Neural cell (in vitro differentiated cells): ENCODE measurements at regions not wholly inside any gene's neighbourhood (a gene's known extent, or its start where the extent isn't known, plus 50 kb on each side); places are given as distances from the start of the nearest gene placed in this dataset.

ENCODE experiments used
- H2AFZ ChIP-seq: fragments of 200-600, 300-800 bp; sonication (generic), shearing (Covaris generic); 2 replicates; pipeline ENCODE4 v1.6.0; 2014; ENCODE audit warnings: low read depth, mild to moderate bottlenecking, antibody characterized with exemption, low read length, moderate library complexity
- H3F3A ChIP-seq: fragments of 200-600 bp; shearing (Covaris generic); 2 replicates; pipeline ENCODE4 v1.6.1; 2016; ENCODE audit warnings: mild to moderate bottlenecking, moderate library complexity, mixed read lengths, antibody characterized with exemption, low read length; ENCODE audit not compliant: insufficient read depth, poor library complexity, severe bottlenecking
- H3K27ac ChIP-seq: fragments of 200-600, 300-800 bp; sonication (generic), shearing (Covaris generic); 2 replicates; pipeline ENCODE4 v1.5.1; 2014; ENCODE audit warnings: mild to moderate bottlenecking, low read length, moderate library complexity
- H3K27me3 ChIP-seq: fragments of 300-800, 200-600 bp; sonication (generic), shearing (Covaris generic); 2 replicates; pipeline ENCODE4 v1.6.0; 2014; ENCODE audit warnings: mild to moderate bottlenecking, low read depth, low read length, moderate library complexity; ENCODE audit not compliant: insufficient read depth
- H3K36me3 ChIP-seq: fragments of 300-800, 200-600 bp; sonication (generic), shearing (Covaris generic); 2 replicates; pipeline ENCODE4 v1.5.1; 2014; ENCODE audit warnings: mild to moderate bottlenecking, antibody characterized with exemption, low read length, moderate library complexity; ENCODE audit not compliant: insufficient read depth
- H3K4me2 ChIP-seq: fragments of 300-800, 200-600 bp; sonication (generic), shearing (Covaris generic); 2 replicates; pipeline ENCODE4 v1.6.0; 2014; ENCODE audit warnings: mild to moderate bottlenecking, low read length
- H3K4me3 ChIP-seq: fragments of 300-800, 200-600 bp; sonication (generic), shearing (Covaris generic); 2 replicates; pipeline ENCODE4 v1.5.1; 2014; ENCODE audit warnings: mild to moderate bottlenecking, low read length, moderate library complexity
- H3K79me2 ChIP-seq: fragments of 200-600 bp; shearing (Covaris generic); replicated peaks from 2 replicates; pipeline ENCODE4 v1.6.0; 2014; ENCODE audit warnings: mild to moderate bottlenecking, low read length, moderate library complexity; ENCODE audit not compliant: insufficient read depth
- H3K9ac ChIP-seq: fragments of 300-800, 200-600 bp; sonication (generic), shearing (Covaris generic); 2 replicates; pipeline ENCODE4 v1.6.1; 2016; ENCODE audit warnings: mild to moderate bottlenecking, low read length, mixed read lengths
- H3K9me2 ChIP-seq: fragments of 200-600 bp; shearing (Covaris generic); 2 replicates; pipeline ENCODE4 v1.6.1; 2016; ENCODE audit warnings: mild to moderate bottlenecking, low read length, mixed read lengths; ENCODE audit not compliant: insufficient read depth
- H3K9me3 ChIP-seq: fragments of 200-600, 300-800 bp; sonication (generic), shearing (Covaris generic); 2 replicates; pipeline ENCODE4 v1.6.1; 2016; ENCODE audit warnings: mild to moderate bottlenecking, mixed run types, low read length, moderate library complexity, mixed read lengths
- H4K20me1 ChIP-seq: fragments of 200-600 bp; shearing (Covaris generic); 2 replicates; pipeline ENCODE4 v1.6.1; 2016; ENCODE audit warnings: mild to moderate bottlenecking, mixed run types; ENCODE audit not compliant: insufficient read depth
- EP300 ChIP-seq: fragments of 450-650 bp; conservative IDR thresholded peaks from 2 replicates; pipeline ENCODE4 v1.6.1; 2014; ENCODE audit warnings: antibody characterized with exemption, mild to moderate bottlenecking, moderate library complexity; ENCODE audit not compliant: poor library complexity, severe bottlenecking
- EZH2 ChIP-seq: fragments of 200-600, 300-800 bp; shearing (Covaris generic), sonication (generic); IDR thresholded peaks from 2 replicates; pipeline ENCODE4 v1.6.1; 2014; ENCODE audit warnings: antibody characterized with exemption, low read length, borderline replicate concordance, mild to moderate bottlenecking; ENCODE audit not compliant: insufficient read depth, poor library complexity, severe bottlenecking
- MXI1 ChIP-seq: fragments of 450-650 bp; conservative IDR thresholded peaks from 2 replicates; pipeline ENCODE4 v1.6.1; 2014; ENCODE audit warnings: antibody characterized with exemption, mild to moderate bottlenecking; ENCODE audit not compliant: poor library complexity, severe bottlenecking
- POLR2AphosphoS5 ChIP-seq: IDR thresholded peaks from 2 replicates; pipeline ENCODE4 v1.6.1; 2012
- RAD21 ChIP-seq: fragments of 450-650 bp; conservative IDR thresholded peaks from 2 replicates; pipeline ENCODE4 v1.6.1; 2014; ENCODE audit warnings: antibody characterized with exemption, mild to moderate bottlenecking, moderate library complexity
- SMC3 ChIP-seq: fragments of 450-650 bp; conservative IDR thresholded peaks from 2 replicates; pipeline ENCODE4 v1.6.1; 2014; ENCODE audit warnings: antibody characterized with exemption, mild to moderate bottlenecking, moderate library complexity; ENCODE audit not compliant: poor library complexity
- TAF1 ChIP-seq: IDR thresholded peaks from 2 replicates; pipeline ENCODE4 v1.6.1; 2012; ENCODE audit warnings: low read depth
- TF ChIP-seq, protein P1 (sequence below): IDR thresholded peaks from 2 replicates; pipeline ENCODE4 v1.6.1; 2012; ENCODE audit warnings: borderline replicate concordance
- TF ChIP-seq, protein P2 (sequence below): fragments of 450-650 bp; IDR thresholded peaks from 2 replicates; pipeline ENCODE4 v1.5.1; 2014; ENCODE audit warnings: antibody characterized with exemption, mild to moderate bottlenecking, moderate library complexity; ENCODE audit not compliant: poor library complexity, severe bottlenecking

DNA sequence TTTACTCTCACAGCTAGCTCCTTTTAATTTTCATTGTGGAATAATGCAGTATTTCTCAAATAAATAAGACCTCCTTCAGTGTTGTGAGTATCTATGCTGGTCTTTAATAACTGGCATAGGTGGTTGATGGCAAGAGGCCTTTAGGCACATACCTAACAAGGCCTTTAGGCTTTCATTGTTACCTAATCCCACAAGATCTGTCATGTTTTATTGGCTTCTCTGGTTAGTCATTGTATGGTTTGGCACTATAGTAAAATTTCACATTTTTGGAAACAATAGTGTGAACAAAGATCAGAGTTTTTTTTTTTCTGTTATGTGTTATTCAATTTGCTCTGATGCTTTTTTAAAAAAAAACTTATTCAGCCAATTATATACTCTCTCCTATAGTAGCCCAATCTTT lies 89.8 kb upstream of the NEUROD1 start:
- H3K9ac ChIP-seq, result no peak overlapping the region
- TF ChIP-seq RAD21 (no peak), EP300 (no peak)
- TF ChIP-seq, protein P1, sequence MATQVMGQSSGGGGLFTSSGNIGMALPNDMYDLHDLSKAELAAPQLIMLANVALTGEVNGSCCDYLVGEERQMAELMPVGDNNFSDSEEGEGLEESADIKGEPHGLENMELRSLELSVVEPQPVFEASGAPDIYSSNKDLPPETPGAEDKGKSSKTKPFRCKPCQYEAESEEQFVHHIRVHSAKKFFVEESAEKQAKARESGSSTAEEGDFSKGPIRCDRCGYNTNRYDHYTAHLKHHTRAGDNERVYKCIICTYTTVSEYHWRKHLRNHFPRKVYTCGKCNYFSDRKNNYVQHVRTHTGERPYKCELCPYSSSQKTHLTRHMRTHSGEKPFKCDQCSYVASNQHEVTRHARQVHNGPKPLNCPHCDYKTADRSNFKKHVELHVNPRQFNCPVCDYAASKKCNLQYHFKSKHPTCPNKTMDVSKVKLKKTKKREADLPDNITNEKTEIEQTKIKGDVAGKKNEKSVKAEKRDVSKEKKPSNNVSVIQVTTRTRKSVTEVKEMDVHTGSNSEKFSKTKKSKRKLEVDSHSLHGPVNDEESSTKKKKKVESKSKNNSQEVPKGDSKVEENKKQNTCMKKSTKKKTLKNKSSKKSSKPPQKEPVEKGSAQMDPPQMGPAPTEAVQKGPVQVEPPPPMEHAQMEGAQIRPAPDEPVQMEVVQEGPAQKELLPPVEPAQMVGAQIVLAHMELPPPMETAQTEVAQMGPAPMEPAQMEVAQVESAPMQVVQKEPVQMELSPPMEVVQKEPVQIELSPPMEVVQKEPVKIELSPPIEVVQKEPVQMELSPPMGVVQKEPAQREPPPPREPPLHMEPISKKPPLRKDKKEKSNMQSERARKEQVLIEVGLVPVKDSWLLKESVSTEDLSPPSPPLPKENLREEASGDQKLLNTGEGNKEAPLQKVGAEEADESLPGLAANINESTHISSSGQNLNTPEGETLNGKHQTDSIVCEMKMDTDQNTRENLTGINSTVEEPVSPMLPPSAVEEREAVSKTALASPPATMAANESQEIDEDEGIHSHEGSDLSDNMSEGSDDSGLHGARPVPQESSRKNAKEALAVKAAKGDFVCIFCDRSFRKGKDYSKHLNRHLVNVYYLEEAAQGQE, result no peak
- no peaks in the 10 kb centered on the region for H3K27me3 ChIP-seq

DNA sequence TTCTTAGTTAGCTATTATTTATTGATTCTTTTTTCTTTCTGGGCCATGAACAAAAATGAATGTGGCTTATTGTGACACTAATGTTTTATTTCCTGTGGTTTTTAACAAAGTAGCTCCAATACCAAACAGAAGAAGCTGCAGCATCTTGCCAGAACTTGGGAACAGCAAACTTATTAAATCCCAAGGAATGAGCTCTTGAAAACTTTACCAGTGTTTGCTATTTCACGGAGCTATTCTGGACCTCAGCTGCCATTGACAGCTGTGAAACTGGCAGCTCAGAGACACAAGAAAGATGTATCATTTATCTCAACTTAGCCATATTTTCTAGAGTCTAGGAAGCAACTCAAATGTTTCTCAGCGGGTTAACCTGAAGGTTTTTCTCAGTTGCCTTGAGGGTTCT lies 91.0 kb upstream of the NEUROD1 start:
- H3K27ac ChIP-seq, result no peak overlapping the region
- no peaks in the 10 kb centered on the region for H3K9me3 ChIP-seq
- no peak overlapping the region for H3K4me2 ChIP-seq
- H3F3A ChIP-seq, result no peaks in the 10 kb centered on the region
- no peaks in the 10 kb centered on the region for H3K36me3 ChIP-seq
- no peak overlapping the region for H2AFZ ChIP-seq
- H3K9ac ChIP-seq, result no peak overlapping the region
- no peaks in the 10 kb centered on the region for H4K20me1 ChIP-seq
- no peaks in the 10 kb centered on the region for H3K79me2 ChIP-seq
- no peak overlapping the region for H3K4me3 ChIP-seq
- no peaks in the 10 kb centered on the region for H3K27me3 ChIP-seq
- no peak for TF ChIP-seq EP300
- TF ChIP-seq, protein P1, result no peak
- TF ChIP-seq POLR2AphosphoS5, result no peak
- TF ChIP-seq EZH2, result no peak
- TF ChIP-seq SMC3, result no peak
- TF ChIP-seq RAD21, result no peak
- TF ChIP-seq, protein P2, sequence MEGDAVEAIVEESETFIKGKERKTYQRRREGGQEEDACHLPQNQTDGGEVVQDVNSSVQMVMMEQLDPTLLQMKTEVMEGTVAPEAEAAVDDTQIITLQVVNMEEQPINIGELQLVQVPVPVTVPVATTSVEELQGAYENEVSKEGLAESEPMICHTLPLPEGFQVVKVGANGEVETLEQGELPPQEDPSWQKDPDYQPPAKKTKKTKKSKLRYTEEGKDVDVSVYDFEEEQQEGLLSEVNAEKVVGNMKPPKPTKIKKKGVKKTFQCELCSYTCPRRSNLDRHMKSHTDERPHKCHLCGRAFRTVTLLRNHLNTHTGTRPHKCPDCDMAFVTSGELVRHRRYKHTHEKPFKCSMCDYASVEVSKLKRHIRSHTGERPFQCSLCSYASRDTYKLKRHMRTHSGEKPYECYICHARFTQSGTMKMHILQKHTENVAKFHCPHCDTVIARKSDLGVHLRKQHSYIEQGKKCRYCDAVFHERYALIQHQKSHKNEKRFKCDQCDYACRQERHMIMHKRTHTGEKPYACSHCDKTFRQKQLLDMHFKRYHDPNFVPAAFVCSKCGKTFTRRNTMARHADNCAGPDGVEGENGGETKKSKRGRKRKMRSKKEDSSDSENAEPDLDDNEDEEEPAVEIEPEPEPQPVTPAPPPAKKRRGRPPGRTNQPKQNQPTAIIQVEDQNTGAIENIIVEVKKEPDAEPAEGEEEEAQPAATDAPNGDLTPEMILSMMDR, result no peak
- TF ChIP-seq TAF1, result no peak
- no peak for TF ChIP-seq MXI1
- H3K9me2 ChIP-seq, result no peaks in the 10 kb centered on the region

More for the DNA sequence above, 89.8 kb upstream of the NEUROD1 start:
- no peak overlapping the region for H2AFZ ChIP-seq
- no peak overlapping the region for H3K4me2 ChIP-seq
- H3K9me2 ChIP-seq, result no peaks in the 10 kb centered on the region
- no peaks in the 10 kb centered on the region for H4K20me1 ChIP-seq
- no peak overlapping the region for H3K27ac ChIP-seq
- H3K4me3 ChIP-seq, result no peak overlapping the region
- H3K36me3 ChIP-seq, result no peaks in the 10 kb centered on the region
- no peaks in the 10 kb centered on the region for H3K79me2 ChIP-seq
- no peaks in the 10 kb centered on the region for H3K9me3 ChIP-seq
- H3F3A ChIP-seq, result no peaks in the 10 kb centered on the region
